HEK293 (cell line): ENCODE measurements at regions not wholly inside any gene's neighbourhood (a gene's known extent, or its start where the extent isn't known, plus 50 kb on each side); places are given as distances from the start of the nearest gene placed in this dataset.

Experiments used
- CTCF ChIP-seq: fragments of 450-650 bp; formaldehyde crosslinking; IDR thresholded peaks from 2 replicates; pipeline ENCODE4 v1.5.1; 2016; ENCODE audit warnings: missing biosample characterization, missing genetic modification characterization
- GFI1B ChIP-seq: fragments of 450-650 bp; formaldehyde crosslinking; IDR thresholded peaks from 2 replicates; pipeline ENCODE4 v1.5.1; 2016; ENCODE audit warnings: missing biosample characterization, missing genetic modification characterization
- KLF16 ChIP-seq: fragments of 450-650 bp; formaldehyde crosslinking; IDR thresholded peaks from 2 replicates; pipeline ENCODE4 v1.5.1; 2017; ENCODE audit warnings: missing biosample characterization, missing genetic modification characterization
- PBX3 ChIP-seq: sonication (generic); formaldehyde crosslinking; IDR thresholded peaks from 2 replicates; pipeline ENCODE4 v1.8.1; 2022; ENCODE audit warnings: mild to moderate bottlenecking, moderate library complexity, missing genetic modification reagents
- ZBTB1 ChIP-seq: fragments of 450-650 bp; formaldehyde crosslinking; IDR thresholded peaks from 2 replicates; pipeline ENCODE4 v1.5.1; 2016; ENCODE audit warnings: missing biosample characterization, missing genetic modification characterization
- ZBTB26 ChIP-seq: fragments of 450-650 bp; formaldehyde crosslinking; optimal IDR thresholded peaks from 2 replicates; pipeline ENCODE3; 2016; ENCODE audit warnings: missing biosample characterization, mild to moderate bottlenecking, missing genetic modification characterization
- ZEB2 ChIP-seq: fragments of 450-650 bp; formaldehyde crosslinking; IDR thresholded peaks from 2 replicates; pipeline ENCODE4 v1.5.1; 2016; ENCODE audit warnings: missing biosample characterization, missing genetic modification characterization
- ZNF114 ChIP-seq: fragments of 450-650 bp; formaldehyde crosslinking; IDR thresholded peaks from 2 replicates; pipeline ENCODE4 v1.5.0; 2017; ENCODE audit warnings: missing biosample characterization, missing genetic modification characterization
- ZNF146 ChIP-seq: fragments of 450-650 bp; formaldehyde crosslinking; IDR thresholded peaks from 2 replicates; pipeline ENCODE4 v1.5.1; 2016; ENCODE audit warnings: missing biosample characterization, missing genetic modification characterization
- ZNF16 ChIP-seq: fragments of 450-650 bp; formaldehyde crosslinking; IDR thresholded peaks from 2 replicates; pipeline ENCODE4 v1.5.1; 2016; ENCODE audit warnings: low read depth, missing biosample characterization, missing genetic modification characterization
- ZNF350 ChIP-seq: fragments of 450-650 bp; formaldehyde crosslinking; IDR thresholded peaks from 2 replicates; pipeline ENCODE4 v1.5.0; 2017; ENCODE audit warnings: missing biosample characterization, mild to moderate bottlenecking, missing genetic modification characterization
- ZNF639 ChIP-seq: fragments of 450-650 bp; formaldehyde crosslinking; IDR thresholded peaks from 2 replicates; pipeline ENCODE4 v1.5.1; 2016; ENCODE audit warnings: missing biosample characterization, missing genetic modification characterization
- ZNF792 ChIP-seq: fragments of 450-650 bp; formaldehyde crosslinking; IDR thresholded peaks from 2 replicates; pipeline ENCODE4 v1.5.1; 2016; ENCODE audit warnings: missing biosample characterization, missing genetic modification characterization

GRCh38 chr4:117702353-117702752, 331.9 kb upstream of the NDST3 start:
- TF ChIP-seq ZNF350 (no peak), ZEB2 (tag by site-specific recombination) (no peak), ZNF639 (tag by site-specific recombination) (no peak), ZNF792 (tag by site-specific recombination) (no peak), CTCF (tag by site-specific recombination) (no peak), ZNF16 (tag by site-specific recombination) (no peak), ZNF114 (no peak), GFI1B (no peak), KLF16 (tag by site-specific recombination) (no peak), PBX3 (CRISPR knock-in tag) (no peak), ZNF146 (tag by site-specific recombination) (no peak), ZBTB26 (tag by site-specific recombination) (no peak), ZBTB1 (tag by site-specific recombination) (no peak)
